ENCODE measurements at regions not wholly inside any gene's neighbourhood (a gene's known extent, or its start where the extent isn't known, plus 50 kb on each side); places are given as distances from the start of the nearest gene placed in this dataset.

GRCh38 chr1:30610917-30611316 is 112.5 kb downstream of the MATN1 start:
- DNase-seq (ENCODE audit: extremely low read depth in 1 of 2, low read depth in 1 of 2), result no peak

DNA sequence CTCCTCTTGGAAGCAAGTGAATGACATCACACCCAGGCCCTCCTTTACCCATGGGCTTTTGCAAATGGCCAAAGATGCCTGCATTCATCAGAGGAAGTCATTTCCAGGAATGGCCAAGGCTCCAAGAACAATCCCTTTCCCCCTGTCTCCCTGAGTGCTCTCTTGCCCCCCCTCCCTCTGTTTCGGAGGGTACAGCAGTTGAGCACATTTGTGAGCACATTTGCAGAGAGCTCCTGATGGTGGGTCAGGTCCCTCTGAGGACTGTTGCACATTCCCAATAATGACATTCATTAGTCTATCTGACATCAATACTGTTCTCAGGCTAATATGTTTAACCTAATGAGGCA is 113.4 kb downstream of the MATN1 start:
- no peak for DNase-seq (ENCODE audit: extremely low read depth in 1 of 2, low read depth in 1 of 2)

DNA sequence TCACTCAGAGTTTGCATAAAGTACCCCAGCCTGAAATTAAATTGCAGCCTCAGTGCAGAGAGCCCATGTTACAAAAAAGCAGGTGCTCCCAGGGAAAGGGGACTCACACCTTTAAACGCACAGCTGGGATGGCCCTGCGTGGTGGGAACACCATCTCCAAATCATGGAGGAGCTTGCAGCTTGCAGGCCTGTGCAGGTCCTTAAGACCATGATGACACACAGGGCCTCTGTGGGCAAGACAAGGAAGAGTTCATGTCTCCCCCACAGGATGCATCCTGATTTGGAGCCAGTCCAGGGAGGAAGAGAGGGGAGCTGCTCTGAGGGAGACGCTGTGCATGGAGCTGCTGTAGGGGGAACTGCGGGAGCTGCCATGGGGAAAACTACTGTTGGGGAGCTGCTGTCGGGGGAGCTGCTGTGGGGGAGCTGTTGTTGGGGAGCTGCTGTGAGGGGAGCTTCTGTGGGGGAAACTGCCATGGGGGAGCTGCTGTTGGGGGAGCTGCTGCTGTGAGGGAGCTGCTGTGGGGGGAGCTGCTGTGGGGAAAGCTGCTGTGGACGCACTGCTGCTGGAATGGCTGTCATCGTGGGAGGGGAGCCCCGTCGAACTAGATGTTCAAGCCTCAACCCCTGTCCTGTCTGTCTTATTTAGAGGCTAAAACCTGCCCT is 113.9 kb downstream of the MATN1 start:
- no peak for DNase-seq (ENCODE audit: extremely low read depth in 1 of 2, low read depth in 1 of 2)

- DNase-seq (ENCODE audit: extremely low read depth in 1 of 2, low read depth in 1 of 2), result no peak
Observed at GRCh38 chr1:30607723-30608122, 115.7 kb downstream of the MATN1 start.

DNA sequence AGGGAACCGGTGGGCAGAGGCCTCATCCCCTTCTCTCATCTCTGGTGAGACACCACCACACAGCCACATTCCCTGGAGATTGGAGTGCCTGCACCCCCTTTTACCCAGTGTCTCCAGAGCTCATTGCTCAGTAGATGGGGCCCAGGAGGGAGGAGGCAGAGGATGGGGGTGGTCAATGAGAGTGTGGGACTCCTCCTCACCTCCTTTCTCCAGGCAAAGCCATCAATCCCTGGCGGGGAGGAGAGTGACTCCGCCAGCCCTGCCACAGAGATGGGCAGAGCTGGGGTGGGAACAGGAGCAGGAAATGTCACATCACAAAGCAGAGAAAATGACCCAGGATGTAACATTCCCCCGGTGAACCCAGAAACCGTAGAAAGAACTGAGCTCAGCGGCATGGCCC is 117.2 kb downstream of the MATN1 start:
- no peak for DNase-seq (ENCODE audit: extremely low read depth in 1 of 2, low read depth in 1 of 2)

GRCh38 chr1:30605441-30605920 is 117.9 kb downstream of the MATN1 start:
- DNase-seq (ENCODE audit: extremely low read depth in 1 of 2, low read depth in 1 of 2), result no peak

DNA sequence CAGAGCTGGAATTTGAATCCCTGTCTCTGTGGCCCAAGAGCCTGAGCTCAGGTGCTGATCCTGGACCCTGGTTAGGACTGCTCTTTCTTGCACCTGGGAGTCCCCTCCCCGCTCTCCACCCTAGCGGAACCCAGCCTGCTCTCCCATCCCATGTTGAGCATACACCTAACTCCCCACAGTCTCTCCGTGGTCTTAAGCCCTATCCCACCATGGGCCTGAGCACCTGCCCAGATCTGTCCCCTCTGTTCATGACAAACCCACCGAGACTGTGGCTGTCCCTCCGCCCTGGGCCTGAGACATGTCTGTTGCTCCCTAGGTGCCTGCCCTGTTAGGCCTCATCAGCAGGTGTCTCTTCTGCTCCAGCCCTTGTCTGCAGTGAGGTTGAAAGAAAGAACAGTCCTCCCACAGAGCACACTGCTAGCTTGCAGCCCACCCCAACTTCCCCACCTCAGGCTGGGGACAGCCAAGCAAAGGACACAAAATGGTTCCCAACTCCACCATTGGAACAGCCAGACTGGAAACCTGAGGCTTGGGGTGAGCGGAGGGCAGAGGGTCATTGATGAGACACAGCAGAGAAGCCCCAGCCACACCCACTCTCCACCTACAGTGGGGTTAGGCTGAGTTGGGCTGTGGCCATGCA is 118.5 kb downstream of the MATN1 start:
- no peak for DNase-seq (ENCODE audit: extremely low read depth in 1 of 2, low read depth in 1 of 2)

DNA sequence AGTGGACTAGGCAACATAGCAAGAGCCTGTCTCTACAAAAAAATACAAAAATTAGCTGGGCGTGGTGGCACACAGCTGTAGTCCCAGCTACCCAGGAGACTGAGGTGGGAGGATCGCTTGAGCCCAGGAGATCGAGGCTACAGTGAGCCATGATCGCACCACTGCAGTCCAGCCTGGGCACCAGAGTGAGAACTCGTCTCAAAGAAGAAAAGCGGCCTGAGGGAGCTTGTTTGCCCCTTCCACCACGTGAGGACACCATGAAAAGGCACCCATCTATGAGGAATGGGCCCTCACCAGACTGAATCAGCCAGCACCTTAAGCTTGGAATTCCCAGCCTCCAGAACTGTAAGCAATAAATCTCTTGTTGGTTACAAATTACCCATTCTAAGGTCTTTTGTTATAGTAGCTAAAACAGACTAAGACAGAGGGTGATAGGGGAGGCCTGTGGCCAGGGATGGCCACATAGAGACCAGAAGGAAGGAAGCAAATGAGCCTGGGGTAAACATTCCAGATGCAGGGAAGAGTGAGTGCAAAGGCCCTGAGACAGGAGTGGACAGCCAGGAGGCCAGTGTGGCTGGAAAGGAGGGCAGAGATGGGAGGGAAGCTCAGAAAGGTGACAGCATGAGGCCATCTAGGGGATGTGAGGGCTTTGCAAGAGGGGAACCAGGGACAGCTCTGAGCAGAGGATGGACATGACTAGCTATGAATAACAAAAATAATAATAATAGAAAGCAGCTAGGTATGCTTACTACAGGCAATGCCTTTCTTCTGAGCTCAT is 120.1 kb downstream of the MATN1 start:
- DNase-seq (ENCODE audit: extremely low read depth in 1 of 2, low read depth in 1 of 2), result no peak

- DNase-seq (ENCODE audit: extremely low read depth in 1 of 2, low read depth in 1 of 2), result no peak
Observed at GRCh38 chr1:30601316-30602085, 121.9 kb downstream of the MATN1 start.

GRCh38 chr1:30600706-30601105 is 122.7 kb downstream of the MATN1 start:
- no peak for DNase-seq (ENCODE audit: extremely low read depth in 1 of 2, low read depth in 1 of 2)

DNA sequence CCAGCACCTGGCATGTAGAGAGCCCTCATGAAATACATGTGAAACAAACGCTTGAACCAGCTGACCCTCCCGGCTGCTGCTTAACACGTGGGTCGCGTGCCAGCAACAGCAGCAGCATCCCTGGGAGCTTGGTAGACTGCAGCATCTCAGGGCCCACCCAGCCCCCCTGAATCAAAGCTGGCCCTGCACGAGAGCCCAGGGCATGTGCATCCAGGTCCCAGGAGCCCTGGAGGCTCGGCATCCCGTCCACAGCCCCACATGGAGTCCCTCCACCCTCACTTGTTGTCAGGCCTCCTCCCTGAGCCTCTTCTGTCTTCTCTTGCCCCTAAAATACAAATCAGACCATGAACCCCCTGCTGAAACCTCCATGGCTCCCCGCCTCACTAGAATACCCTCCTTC is 123.1 kb downstream of the MATN1 start:
- no peak for DNase-seq (ENCODE audit: extremely low read depth in 1 of 2, low read depth in 1 of 2)

DNA sequence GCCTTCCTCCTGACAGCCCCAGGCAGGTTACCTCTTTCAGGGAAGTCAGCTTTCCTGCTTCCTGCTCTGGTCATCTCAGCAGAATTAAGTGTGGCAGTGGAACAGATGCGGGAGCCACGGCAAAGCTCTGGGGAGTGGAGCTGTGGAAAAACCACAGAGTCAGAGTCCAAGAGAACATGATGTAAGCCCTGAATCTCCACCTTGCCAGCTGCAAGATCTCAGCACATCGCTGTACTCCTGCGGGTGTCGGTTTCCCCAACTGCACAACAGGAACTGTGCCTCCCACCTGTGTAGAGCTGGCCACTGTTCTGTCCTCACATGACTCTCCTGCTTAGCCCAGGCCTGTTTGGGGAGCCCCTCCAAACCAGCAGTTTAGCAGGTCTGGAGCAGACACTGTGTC is 123.7 kb downstream of the MATN1 start:
- DNase-seq (ENCODE audit: extremely low read depth in 1 of 2, low read depth in 1 of 2), result no peak

- no peak for DNase-seq (ENCODE audit: extremely low read depth in 1 of 2, low read depth in 1 of 2)
Observed at GRCh38 chr1:30598571-30599114, 124.7 kb downstream of the MATN1 start.

GRCh38 chr1:30597711-30598110 is 125.7 kb downstream of the MATN1 start:
- no peak for DNase-seq (ENCODE audit: extremely low read depth in 1 of 2, low read depth in 1 of 2)

- DNase-seq (ENCODE audit: extremely low read depth in 1 of 2, low read depth in 1 of 2), result no peak
Observed at GRCh38 chr1:30596891-30597290, 126.5 kb downstream of the MATN1 start.

DNA sequence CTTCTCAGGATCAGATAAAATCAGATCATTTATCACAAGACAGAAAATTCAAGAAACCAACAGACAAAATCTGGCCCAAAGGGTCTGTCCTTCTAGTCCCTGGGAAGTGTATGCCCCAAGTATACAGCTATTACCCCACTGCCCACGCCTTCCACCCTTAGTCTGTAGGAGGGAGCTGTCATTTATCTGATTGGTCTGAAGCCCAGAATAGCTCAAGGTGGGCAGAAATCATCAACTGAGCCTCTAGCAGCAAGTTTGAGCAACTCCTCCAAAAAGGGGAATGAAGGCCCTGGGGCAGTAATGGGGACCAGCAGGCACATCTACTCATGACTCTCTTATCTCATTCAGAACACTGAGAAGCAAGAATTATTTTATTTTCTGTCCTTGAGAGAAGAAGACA is 126.9 kb downstream of the MATN1 start:
- no peak for DNase-seq (ENCODE audit: extremely low read depth in 1 of 2, low read depth in 1 of 2)

- DNase-seq (ENCODE audit: extremely low read depth in 1 of 2, low read depth in 1 of 2), result no peak
Observed at GRCh38 chr1:30589083-30589482, 134.3 kb downstream of the MATN1 start.

DNA sequence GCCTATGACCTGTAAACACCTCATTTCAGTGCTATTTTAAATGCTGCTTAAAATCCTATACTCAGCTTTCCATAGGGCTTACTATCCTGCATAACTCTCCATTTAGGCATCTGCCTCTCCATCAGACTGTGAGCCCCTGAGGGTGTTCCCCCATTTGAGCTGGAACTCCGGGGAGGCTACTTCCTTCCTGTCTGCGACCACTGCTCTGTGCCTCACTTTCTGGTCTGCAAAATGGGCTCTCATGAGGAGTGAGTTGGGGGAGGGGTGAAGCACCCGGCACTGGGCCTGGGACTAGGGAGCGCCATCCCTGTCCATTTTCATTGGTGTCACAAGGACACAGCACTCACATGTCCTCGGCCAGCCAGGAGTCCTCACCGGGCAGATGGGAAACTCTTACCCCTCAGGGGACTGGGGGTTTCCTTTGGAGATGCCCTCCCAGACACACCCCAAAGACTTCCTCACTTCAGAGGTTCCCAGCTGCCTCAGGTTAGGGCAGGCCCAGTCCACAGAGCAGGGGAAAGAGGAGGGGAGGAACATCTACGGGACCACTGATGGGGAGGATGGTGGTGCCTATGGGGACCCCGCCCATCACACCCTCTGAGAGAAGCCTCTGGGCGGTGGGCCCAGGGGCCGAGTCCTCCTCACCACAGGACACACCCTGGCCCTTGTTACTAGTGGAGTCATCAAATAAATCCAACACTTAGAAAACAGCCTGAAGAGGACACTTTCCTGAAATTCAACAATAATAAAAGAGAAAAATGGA is 134.9 kb downstream of the MATN1 start:
- DNase-seq (ENCODE audit: extremely low read depth in 1 of 2, low read depth in 1 of 2), result no peak

DNA sequence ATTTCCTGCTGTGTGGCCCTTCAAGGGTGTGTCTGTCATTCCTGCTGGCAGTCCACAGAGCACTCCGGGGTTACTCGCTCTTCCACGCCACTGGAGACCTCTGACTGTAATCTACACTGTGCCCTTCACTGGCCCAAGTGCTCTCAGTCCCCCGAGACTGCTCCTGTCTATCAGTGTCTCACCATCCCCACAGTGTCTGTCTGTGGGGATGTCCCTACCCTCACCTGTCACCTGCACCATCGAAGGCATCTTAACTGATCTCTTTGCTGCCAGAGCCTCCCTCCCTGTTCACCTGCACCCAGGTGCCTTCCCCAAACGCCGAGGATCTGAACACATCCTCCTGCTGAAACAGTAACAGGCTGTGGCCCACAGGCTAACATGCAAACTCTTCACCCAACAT is 136.7 kb downstream of the MATN1 start:
- no peak for DNase-seq (ENCODE audit: extremely low read depth in 1 of 2, low read depth in 1 of 2)

DNA sequence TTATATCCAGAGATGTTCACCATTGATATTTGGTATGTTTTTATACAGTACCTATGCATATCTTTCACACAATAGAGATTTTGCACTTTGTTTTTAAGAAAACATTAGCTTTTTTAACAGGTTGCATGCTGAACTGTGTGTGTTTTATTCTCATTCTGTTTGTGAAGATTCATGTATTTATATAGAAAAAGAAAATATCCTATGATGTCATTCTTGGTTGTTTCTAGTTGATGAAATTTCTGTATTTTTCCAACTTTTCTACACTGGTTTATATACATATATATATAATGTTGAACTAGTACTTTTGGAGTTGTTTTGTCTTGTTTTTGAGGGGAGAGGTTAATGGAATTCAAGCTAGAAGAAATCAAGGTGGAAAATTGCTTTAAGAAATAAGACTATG is 143.8 kb downstream of the MATN1 start:
- DNase-seq (ENCODE audit: extremely low read depth in 1 of 2, low read depth in 1 of 2), result no peak
